Fibroblast of mammary gland (primary cell): ENCODE measurements at regions not wholly inside any gene's neighbourhood (a gene's known extent, or its start where the extent isn't known, plus 50 kb on each side); places are given as distances from the start of the nearest gene placed in this dataset.

ENCODE experiments used
- DNase-seq: peaks from one replicate; pipeline ENCODE4 v3.0.0-alpha.2; 2010; ENCODE audit warnings: low read depth
- H3K4me3 ChIP-seq: 2 replicates; pipeline ENCODE4 v1.5.1; 2011; ENCODE audit warnings: low read depth, mild to moderate bottlenecking, low read length, moderate library complexity; ENCODE audit not compliant: control insufficient read depth
- CTCF ChIP-seq: conservative IDR thresholded peaks from 2 replicates; pipeline ENCODE4 v1.5.1; 2011; ENCODE audit warnings: low read depth, low read length, inconsistent platforms; ENCODE audit not compliant: control insufficient read depth, insufficient read depth

DNA sequence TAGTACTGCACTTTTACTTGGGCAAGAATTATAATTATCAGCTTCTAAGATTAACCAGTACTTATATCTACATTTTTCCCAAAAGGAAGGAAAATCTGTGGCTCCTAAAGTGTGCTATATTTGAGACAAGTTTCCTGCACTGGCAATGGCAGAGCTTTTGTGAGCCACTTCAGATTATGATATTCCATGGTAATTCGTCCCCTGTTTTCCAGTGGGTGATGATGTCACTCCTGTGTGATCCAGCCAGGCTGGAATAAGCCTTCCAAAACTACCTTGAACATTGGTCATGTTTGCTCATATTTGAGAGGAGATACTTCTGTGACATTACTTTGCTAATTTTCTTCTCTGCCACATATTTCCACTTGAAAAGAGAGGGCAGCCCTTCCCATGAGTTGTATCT, 302.1 kb downstream of the MDFIC start:
- DNase-seq, result no peak
- no peak for TF ChIP-seq CTCF
- no peak overlapping the region for H3K4me3 ChIP-seq

DNA sequence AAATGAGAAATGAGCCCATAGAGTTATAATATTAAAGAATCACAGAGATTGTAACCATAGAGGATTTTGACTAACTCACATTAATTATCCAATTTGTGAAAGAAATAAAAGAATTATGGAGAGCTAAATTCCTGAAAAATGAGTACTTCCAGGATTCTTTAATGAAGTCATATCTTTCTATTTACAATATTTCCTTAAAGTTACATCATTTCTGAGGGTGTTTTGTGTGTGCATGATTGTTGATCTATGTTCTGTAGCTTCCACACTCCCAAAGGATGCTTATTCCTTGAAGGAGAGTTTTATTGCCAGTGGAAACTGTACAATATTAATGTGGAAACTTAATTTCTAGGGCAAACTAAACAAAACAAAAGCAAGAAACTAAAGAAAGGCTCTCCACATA, 299.6 kb downstream of the MDFIC start:
- no peak for DNase-seq
- TF ChIP-seq CTCF, result no peak
- no peak overlapping the region for H3K4me3 ChIP-seq

GRCh38 chr7:115218076-115218475, 296.2 kb downstream of the MDFIC start:
- no peak for TF ChIP-seq CTCF
- no peak for DNase-seq

GRCh38 chr7:115217373-115217772, 295.5 kb downstream of the MDFIC start:
- peak; percentile 16 for DNase-seq
- H3K4me3 ChIP-seq, result no peak overlapping the region
- peak; percentile 37 for TF ChIP-seq CTCF

More at GRCh38 chr7:115218076-115218475, 296.2 kb downstream of the MDFIC start:
- H3K4me3 ChIP-seq, result no peak overlapping the region

DNA sequence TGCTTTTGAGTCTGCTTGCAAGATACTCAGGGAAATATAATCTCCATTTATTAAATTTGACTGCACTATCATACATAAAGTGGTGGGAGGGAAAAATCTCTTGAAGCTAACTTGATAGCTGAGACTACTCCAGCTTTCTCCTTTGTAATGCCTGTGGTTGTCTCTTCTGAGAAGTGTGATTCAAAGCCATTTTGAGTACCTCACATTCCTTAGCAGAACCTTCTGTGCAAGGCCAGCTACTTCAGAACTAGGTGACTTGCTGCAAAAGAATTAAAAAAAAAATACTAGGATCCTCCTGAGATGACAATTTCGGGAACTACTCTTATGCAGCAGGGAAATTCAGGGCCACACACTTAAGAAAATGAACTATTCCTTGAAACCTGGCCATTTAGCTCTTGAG, 294.8 kb downstream of the MDFIC start:
- H3K4me3 ChIP-seq, result no peak overlapping the region
- no peak for DNase-seq
- TF ChIP-seq CTCF, result no peak

DNA sequence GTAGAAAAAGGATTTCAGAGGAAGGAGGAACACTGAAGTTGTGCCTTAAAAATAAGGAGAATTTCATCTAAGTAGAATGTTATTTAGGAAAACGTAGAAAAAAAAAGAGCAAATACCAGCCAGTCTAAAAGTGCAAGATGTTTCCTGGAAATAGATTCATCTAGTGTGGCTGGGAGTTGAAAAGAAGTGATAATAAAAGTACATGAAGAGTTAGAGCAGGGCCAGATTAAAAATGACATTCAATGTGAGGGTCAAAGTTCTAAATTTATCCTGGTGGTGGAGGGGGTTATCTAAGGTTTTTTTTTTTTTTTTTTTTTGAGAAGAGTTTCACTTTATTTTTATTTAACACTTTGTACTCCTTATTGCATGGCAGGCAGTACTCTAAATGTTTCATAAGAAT, 289.3 kb downstream of the MDFIC start:
- H3K4me3 ChIP-seq, result no peak overlapping the region
- no peak for TF ChIP-seq CTCF
- no peak for DNase-seq

DNA sequence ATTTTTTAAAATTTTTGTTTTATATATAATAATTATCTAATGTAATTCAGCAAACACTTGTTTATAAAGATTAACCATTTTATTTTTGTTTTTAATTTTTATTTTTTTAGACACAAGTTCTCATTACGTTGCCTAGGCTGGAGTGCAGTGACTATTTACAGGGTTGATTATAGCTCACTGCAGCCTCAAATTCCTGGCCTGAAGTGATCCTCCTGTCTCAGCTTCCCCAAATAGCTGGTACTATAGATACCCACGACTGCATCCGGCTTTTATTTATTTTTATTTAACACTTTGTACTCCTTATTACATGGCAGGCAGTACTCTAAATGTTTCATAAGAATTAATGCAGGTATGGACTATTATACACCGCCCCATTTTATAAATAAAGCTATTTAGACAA, 288.7 kb downstream of the MDFIC start:
- no peak overlapping the region for H3K4me3 ChIP-seq
- DNase-seq, result no peak
- TF ChIP-seq CTCF, result no peak
